Small intestine (tissue), 7 donors: ENCODE measurements at regions not wholly inside any gene's neighbourhood (a gene's known extent, or its start where the extent isn't known, plus 50 kb on each side); places are given as distances from the start of the nearest gene placed in this dataset.

ENCODE experiments used
- DNase-seq, 2 donors: peaks; one replicate each; pipeline versions ENCODE4 v3.0.0 to v3.0.0-alpha.2; 2013
- FAIRE-seq: peaks from 2 replicates; lab custom pipeline; 2012; peaks lifted over from hg19 to GRCh38; lab: Jason Lieb, UNC
- H3K27ac ChIP-seq, 3 donors: one replicate each; pipeline ENCODE4 v1.5.1; 2013; ENCODE audit warnings: low read length in 2 of 3, mild to moderate bottlenecking in 2 of 3, control low read depth in 1 of 3, inconsistent platforms in 1 of 3, low read depth in 1 of 3, moderate library complexity in 1 of 3
- H3K27me3 ChIP-seq, 3 donors: one replicate each; pipeline ENCODE4 v1.6.1; 2013; ENCODE audit warnings: low read length in 3 of 3, inconsistent platforms in 1 of 3; ENCODE audit not compliant: control insufficient read depth in 3 of 3, insufficient read depth in 3 of 3
- H3K36me3 ChIP-seq, 3 donors: one replicate each; pipeline ENCODE4 v1.6.1; 2013; ENCODE audit warnings: low read length in 3 of 3, inconsistent platforms in 1 of 3, low read depth in 1 of 3, mild to moderate bottlenecking in 1 of 3, moderate library complexity in 1 of 3; ENCODE audit not compliant: control insufficient read depth in 3 of 3, insufficient read depth in 2 of 3
- H3K4me1 ChIP-seq, 3 donors: one replicate each; pipeline ENCODE4 v1.6.1; 2013; ENCODE audit warnings: low read length in 2 of 3, inconsistent platforms in 1 of 3, low read depth in 1 of 3, mild to moderate bottlenecking in 1 of 3, moderate library complexity in 1 of 3; ENCODE audit not compliant: control insufficient read depth in 3 of 3, insufficient read depth in 2 of 3
- H3K4me3 ChIP-seq, 3 donors: one replicate each; pipeline ENCODE4 v1.5.1; 2013; ENCODE audit warnings: low read length in 3 of 3, control low read depth in 1 of 3, inconsistent platforms in 1 of 3, low read depth in 1 of 3, mild to moderate bottlenecking in 1 of 3, moderate library complexity in 1 of 3
- H3K9me3 ChIP-seq, 2 donors: one replicate each; pipeline ENCODE4 v1.6.1; 2013; ENCODE audit warnings: low read depth in 1 of 2, low read length in 1 of 2; ENCODE audit not compliant: control insufficient read depth in 2 of 2, insufficient read depth in 1 of 2
- WGBS, 3 donors: extraction: QIAGEN DNeasy Blood & Tissue Kit; methylation state at CpG; one replicate each; pipeline ENCODE4 v1.1.7; 2013; 5-methylcytosine and 5-hydroxymethylcytosine counted together
- donor health status: healthy with polysubstance abuse.
- donor health status: control.
- donor health status: control.
- donor health status: Bipolar disorder and iron deficiency.
- donor health status: healthy.

DNA sequence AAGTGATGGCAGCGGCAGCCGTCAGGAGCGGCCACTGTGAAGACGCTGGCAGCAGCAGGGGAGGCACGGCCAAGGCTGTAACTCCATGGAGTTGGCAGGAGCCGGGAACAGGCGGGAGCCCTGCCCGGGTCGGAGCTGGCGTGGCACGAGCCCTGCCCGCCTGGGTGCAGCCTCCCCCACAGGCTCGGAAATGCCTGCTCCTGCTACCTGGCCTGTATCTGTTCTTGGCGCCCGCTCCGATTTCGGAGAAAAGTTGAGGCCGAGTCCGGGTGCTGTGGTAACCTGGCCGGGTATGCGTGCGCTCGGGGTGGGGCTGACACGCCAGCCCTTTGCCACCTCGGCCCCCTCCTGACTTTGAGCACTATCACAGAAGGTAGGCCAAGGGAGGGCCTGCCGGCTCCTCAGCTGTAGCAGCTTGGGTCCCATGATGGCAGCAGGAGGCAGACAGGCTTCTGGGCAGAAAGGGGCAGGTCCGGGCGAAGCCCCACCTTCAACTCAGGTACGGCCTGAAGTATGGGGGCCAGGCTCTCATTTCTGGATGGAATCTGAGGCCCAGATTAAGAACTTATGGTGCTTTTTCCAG, 51.2 kb upstream of the SHISA3 start:
- H3K27ac ChIP-seq, result no peak overlapping the region
- DNase-seq (no peak), FAIRE-seq (no peak)
- H3K36me3 ChIP-seq, result no peaks in the 10 kb centered on the region
- peaks cover 0 to 3% (median 0%) of the 10 kb centered on the region in 3 donors for H3K4me1 ChIP-seq
- H3K9me3 ChIP-seq, result no peaks in the 10 kb centered on the region
- H3K4me3 ChIP-seq, result no peak overlapping the region
- peaks cover 0 to 2% (median 0%) of the 10 kb centered on the region in 3 donors for H3K27me3 ChIP-seq
- WGBS, 3 donors, result 91 to 96% (median 93%) methylated on average over 28 to 29 of the region's 29 CpGs

DNA sequence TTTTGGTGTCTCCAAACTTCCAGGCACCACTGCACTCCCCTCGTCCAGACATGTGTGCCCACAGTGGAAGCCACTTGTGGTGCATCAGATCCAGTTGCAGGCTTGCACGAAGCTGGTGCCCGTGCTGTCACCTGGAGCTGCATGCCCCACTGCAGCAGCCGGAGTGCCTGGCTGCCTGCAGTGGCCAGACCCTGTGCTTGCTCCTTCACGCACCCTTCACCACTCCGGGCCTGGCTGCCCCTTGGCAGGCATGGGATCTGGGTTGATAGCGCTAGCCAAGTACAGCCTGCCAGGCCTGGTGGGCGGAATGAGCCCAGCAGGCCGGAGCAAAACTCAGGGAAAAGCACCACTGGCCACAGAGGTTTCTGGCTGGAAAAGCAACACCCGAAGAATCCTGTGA, 50.2 kb upstream of the SHISA3 start:
- DNase-seq, result no peak
- no peaks in the 10 kb centered on the region for H3K9me3 ChIP-seq
- H3K36me3 ChIP-seq, result no peaks in the 10 kb centered on the region
- FAIRE-seq, result no peak
- no peak overlapping the region for H3K4me3 ChIP-seq
- H3K27ac ChIP-seq, result no peak overlapping the region
- H3K4me1 ChIP-seq, result peaks cover 0 to 3% (median 0%) of the 10 kb centered on the region in 3 donors
- peaks cover 0 to 2% (median 0%) of the 10 kb centered on the region in 3 donors for H3K27me3 ChIP-seq
- WGBS, 3 donors, result 91 to 94% (median 93%) methylated on average over 10 of the region's 10 CpGs
